ENCODE measurements at regions not wholly inside any gene's neighbourhood (a gene's known extent, or its start where the extent isn't known, plus 50 kb on each side); places are given as distances from the start of the nearest gene placed in this dataset.
"Not testable (repeated sequence)": the region's sequence is repeated elsewhere in the genome, so short reads cannot be mapped to it uniquely, and the experiment has no call there.

DNA sequence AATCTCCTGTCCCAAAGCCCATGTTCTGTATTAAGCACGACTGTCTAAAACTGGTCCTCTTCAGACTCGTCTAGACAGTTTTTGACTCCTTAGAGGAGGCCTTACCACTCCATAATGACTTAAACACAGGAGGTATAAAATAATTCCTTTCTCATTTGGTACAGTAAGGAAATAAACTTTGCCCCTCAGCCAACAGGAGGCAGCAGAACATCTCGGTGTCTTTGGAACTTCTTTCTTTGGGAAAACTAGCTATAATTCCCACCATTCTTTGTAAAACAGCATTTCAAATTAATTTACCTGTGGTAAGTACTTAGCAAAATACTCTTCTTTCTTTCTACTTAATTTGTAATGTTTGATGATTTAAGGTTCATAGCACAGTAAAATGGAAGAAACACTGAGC, 292.7 kb upstream of the G2E3 start:
- no peak for DNase-seq (ENCODE audit: low read depth)

DNA sequence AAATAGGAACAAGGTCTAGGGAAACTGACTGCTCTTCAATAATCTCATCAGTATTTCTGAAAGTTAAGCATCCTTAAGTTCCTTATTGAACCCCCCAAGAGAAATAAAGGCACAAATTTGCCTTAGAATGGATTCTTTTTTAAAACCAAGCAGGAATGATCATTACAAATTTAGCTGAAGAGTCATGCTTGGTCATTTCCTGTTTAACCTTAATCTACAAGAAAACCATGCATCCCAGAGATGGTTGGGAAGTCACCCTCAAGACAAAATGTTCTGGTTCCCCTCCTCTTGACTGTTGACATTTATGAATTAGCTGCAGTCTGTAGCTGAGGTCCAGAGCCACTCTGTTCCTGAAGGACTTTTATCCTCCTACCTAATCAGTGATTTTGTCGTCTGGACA, 291.8 kb upstream of the G2E3 start:
- no peak for DNase-seq (ENCODE audit: low read depth)

DNA sequence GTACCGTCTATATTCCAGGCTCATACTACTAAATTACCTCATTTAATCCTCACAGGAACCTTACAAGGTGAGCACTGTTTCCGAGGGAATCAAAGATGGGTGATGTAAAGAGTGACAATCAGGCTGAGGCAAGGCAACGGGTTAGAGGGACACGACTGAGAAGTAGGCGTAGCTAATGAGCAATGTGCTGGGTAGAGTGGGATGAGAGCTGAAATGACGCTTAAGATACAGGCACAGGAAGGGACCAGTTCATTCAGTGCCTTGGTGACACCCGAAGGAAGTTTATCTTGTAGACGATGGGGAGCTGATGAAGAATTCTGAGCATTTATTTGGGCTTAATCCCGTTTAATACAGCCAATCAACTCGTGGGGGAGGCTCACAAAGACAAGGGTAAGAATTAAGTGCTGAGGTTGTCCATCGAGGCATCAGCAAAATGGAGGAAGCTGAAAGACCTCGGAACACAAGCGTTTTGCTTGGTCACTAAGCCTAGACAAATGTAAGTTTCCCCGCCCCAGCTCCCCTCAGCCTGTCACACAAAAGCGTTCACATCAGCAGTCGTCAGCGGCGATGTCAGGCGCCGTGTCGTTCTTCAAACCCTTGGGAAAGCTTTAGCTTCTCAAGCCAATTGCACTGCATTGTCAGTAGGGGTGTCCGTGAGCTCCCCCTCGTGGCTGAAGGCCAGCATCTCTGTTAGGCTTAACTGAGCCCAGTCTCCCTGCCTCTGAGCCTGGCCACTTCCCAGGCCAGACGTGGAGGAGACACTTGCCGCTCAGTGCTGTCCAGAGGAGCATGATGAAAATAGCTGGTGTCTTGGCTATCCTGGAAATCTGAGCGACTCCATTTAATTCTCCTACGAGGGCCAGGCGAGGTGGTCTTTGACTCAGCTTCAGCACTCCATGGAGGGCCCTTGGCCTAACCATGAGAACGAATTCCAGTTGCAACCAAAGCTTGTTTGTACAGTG, 288.5 kb upstream of the G2E3 start:
- peak; percentile 70 for DNase-seq (ENCODE audit: low read depth)

DNA sequence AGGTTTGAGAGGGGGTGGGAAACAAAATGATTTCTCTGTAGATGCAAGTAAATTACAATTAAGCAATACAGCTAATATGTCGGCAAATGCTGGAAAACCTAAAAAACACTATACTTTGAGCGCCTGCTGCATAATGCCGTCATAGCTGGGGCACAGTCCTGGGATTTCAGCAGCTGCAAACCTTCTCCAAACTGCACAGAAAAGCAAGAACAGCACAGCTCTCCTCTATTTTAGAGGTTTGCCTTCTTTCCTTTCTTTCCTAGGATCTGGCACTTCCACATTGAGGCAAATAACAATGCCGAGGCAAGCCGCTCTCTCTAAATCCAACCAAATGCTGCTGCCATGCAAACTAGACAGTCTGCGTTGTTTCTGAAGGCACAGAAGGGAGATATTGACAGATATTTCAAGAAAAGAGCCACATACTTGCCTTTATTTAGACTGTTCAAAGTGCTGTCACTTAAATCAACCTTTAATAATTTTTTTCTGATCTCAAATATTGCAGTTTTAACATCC, 287.1 kb upstream of the G2E3 start:
- no peak for DNase-seq (ENCODE audit: low read depth)

DNA sequence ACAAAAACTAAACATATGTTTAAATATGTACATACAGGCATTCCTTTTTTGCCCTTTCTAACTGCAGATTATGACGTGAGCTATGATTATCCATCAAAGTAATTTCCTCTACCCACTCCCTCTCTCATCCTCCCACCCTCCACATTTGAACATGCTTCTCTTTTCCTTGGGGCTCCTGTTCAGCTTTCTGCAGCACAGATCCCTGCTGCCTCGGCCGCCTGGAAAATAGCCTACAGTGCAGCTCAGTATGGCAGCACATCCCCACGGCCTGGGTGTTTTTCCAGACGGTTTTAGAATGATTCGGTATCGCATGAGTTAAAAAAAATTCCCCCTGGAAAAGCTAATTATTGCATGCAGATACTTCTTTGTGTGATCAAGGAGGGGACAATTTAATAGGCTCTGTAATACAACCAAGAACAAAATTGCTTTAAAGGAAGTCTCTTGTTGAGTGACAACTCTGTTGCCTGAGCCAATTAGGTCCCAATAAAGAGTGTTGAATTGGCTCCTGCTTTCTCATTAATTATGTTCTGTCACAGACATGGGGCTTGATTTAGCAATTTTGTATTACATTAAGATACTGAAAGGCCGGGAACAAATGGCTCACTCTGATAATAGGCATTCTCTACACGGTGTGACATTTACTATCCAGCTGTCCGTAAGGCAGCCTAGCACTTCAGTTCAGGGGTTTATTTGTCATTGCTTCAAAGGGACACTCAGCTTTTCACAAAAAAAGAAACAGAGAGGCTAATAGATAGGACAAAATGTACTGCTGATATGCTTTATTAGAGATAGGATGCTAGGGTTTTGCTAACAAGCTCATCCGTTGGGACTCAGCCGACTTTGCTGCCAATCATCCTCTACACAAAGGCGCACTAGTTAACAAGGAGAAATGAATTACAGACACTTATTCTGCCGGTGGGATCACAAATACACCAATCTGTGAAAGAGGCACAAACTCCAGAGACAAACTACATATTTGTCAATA, 285.8 kb upstream of the G2E3 start:
- DNase-seq (ENCODE audit: low read depth) = no peak

DNA sequence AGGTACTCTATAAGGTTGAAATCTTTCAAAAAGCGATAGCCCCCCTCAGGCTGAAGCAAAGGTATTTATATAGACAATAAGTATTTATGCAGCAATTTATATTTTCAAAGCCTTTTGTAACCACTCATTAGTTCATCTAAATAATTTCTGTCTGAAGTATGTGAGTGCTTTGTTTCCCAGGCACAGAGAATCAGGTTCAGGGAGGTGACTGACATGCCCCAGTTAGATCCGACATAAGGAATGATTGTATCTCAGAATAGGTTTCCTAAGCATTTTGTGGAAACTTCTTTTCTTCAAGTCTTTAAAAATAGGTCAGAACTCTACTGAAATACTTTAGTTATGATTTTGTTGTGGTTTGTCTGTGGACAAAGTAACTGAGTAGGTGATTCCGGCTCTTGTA, 283.4 kb upstream of the G2E3 start:
- no peak for DNase-seq (ENCODE audit: low read depth)

DNA sequence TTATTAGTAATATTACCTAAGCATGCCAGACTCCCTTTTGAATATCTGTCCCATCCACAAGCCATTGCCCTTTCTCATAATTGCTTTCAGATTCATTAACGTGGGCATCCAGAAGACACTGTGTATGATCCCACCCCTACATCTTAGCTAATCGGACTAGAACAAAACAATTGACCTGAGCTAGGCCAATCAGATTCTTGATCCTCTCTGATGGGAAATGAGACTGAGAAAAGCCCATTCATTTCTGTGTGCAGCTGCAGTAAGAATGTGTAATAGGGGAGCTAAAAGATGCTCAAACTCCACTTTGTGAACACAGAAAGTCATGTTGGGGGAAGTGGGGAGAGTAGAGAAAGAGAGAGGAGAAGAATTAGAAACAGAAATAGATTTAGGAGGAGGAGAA, 281.7 kb upstream of the G2E3 start:
- DNase-seq (ENCODE audit: low read depth) = no peak

DNA sequence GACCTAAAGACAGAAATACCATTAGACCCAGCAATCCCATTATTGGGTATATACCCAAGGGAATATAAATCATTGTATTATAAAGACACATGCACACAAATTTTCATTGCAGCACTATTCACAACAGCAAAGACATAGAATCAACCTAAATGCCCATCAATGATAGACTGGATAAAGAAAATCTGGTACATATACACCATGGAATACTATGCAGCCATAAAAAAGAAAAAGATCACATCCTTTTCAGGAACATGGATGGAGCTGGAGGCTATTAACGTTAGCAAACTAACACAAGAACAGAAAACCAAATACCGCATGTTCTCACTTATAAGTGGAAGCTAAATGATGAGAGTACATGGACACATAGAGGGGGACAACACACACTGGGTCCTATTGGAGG, 280.1 kb upstream of the G2E3 start:
- DNase-seq (ENCODE audit: low read depth) = not testable (repeated sequence)

DNA sequence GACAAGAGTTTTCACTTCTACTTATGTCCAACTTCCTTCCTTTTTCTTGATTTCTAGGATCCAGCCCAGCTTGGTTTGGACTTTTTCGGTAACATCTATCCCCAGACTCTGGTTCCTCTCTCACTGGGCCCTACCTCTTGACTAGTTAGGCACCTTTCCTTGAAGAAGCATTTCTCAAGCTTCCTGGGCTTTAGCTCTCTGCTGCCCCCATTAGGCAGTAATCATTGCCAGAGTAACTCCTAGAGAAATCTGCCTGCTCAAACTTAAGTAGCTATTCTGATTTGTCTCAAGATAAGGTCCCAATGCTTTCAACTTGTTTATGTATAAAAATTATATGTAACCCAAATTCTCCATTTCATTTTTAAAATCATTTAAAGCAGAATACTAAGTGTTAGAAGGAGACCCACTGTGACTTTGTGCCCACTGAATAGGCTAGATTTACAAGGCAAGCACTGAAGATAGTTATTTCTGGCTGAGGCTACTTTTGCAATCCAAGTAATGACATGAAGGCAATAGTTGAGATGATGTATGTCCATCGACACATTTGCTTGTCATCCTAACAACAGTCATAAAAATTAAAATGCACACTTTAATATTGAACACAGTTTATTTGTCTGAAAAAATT, 275.0 kb upstream of the G2E3 start:
- DNase-seq (ENCODE audit: low read depth) = peak; percentile 27

DNA sequence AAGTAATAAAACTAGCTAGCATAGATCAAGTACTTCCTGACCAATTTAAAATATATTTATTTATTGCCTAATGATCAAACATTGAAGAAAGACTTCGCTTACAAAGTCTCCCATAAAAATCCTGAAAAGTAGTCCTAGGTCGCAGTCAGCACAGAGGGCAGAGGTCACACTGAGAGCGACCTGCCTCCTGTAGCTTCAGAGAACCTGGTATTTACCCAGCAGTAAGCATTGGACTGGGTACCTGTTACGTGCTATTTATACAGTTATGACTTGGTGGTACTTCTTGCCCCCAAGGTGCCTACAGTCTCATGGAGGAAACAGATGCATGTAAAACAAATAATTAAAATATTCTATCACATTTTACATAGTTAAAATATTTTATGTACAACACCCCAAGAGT, 274.1 kb upstream of the G2E3 start:
- DNase-seq (ENCODE audit: low read depth) = no peak

DNA sequence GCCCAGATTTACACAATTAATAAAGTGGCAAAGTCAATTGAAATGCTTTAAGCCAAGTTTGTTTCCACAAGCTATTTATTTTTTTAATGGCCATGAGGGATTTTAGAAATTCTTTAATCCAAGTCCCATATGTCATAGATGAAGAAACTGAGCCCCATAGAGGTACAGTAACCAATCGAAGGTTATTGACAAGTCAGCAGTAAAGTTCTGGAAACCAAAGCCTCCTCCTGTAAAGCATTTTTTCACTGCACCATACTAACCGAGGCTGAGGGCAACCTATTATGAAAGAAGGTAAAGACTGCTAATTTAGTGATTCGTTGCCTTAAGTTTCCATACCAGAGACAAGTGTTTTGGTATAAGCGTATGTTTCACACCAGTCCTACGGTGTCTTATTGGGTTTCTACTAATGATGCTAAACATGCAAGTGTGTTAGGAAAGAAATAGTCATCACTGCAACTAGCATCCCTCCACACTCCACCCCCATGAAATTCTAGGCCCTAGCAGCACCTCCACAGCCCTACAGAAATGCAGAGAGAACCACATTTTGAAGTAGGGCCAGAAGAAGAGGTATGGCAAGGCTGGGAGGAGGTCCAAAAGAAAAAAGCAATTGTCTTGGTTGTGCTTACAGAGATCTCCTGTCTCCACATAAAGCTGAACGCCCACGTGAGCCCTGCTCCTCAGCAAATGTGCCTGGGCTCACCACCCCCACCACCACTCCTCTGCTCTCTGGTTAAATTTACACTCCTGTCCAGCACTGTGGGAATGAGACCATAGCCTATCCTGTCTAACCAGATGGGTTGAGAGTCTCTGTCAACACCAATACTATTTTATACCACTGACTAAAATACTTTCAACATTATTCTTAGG, 271.1 kb upstream of the G2E3 start:
- no peak for DNase-seq (ENCODE audit: low read depth)

DNA sequence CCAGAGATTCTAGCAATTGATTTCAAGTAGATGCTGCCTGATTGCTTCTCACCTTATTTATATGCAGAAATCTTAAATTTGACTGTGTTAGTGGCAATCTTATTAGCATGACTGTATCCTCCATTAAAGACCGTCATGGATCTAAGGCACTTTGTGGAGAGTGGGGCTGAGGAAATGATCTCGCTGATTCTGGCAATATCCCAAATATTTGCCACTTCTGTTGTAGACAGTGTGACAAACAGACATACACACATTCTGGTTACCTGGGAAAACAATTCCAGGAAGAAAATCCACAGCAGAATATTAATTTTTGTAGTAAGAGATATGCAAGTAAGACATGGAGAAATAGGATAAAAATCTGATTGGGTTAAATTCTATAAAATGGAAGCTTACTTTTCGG, 269.0 kb upstream of the G2E3 start:
- DNase-seq (ENCODE audit: low read depth) = no peak

DNA sequence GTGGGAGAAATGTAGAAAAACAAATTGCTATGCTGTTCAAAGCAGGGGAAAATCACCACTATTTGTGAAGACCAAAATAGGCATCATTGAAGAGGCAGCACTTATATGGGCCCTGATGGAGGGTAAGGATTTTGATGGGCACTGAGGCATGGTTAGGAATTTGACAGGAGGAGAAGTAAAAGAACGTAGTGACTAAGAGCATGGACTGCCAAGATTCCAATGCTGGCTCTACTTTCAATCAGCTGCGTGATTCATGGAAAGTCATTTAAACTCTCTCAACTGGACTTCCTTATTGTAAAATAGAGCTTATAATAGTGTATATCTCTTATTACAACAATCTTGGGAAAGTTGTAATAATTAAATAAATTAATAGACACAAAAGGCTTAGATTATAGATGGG, 267.7 kb upstream of the G2E3 start:
- peak; percentile 18 for DNase-seq (ENCODE audit: low read depth)

DNA sequence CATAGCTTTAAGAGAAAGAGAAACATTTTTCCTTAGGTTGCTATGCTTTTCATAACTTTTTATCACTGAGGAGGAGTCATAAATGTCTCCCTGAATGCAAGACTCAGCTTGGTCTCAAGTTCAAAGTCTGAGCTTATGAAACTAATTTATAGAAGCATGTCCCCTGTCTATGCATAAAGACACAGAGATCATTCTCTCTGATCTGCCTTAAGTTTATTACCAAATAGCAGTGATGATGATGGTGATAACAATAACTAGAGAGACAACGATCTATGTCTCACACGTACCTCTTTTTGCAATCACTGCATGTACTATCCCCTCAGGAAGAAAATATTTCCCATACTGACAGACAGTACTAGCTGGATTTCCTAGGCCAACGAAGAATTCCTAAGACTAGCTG, 266.4 kb upstream of the G2E3 start:
- DNase-seq (ENCODE audit: low read depth) = no peak

DNA sequence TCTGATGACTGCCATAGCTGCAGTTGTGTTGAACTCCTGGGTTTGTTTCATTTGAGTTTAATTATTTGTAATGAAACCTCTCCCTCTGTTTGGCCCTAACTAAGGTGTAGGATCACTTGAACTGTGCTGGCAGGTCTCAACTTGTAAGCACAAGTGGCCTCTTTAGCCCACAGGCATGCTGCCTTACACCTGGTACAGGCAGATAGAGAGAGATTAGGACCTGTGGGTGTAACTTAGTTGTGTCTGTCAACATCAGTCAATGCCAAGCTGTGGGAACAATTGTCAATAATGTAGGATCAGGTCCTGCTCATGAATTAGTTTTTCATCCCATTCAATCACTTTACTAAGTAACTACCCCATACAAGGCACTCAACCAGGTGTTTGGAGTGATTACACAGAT, 263.0 kb upstream of the G2E3 start:
- DNase-seq (ENCODE audit: low read depth) = no peak

DNA sequence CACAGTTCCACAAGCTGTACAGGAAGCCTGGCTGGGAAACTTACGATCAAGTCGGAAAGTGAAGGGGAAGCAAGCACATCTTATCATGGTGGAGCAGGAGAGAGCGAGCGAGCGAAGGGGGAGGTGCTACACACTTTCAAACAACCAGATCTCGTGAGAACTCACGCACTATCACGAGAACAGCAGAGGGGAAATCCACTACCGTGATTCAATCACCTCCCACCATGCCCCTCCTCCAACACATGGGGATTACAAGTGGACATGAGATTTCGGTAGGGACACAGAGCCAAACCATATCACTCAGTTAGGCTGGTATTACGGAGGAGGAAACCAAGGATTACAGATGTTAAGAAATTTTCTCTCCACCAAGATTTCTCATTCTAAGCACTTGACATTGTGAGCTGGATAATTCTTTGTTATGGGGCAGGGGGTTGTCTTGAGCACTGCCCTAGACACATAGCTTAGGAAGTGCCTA, 262.0 kb upstream of the G2E3 start:
- DNase-seq (ENCODE audit: low read depth) = no peak

DNA sequence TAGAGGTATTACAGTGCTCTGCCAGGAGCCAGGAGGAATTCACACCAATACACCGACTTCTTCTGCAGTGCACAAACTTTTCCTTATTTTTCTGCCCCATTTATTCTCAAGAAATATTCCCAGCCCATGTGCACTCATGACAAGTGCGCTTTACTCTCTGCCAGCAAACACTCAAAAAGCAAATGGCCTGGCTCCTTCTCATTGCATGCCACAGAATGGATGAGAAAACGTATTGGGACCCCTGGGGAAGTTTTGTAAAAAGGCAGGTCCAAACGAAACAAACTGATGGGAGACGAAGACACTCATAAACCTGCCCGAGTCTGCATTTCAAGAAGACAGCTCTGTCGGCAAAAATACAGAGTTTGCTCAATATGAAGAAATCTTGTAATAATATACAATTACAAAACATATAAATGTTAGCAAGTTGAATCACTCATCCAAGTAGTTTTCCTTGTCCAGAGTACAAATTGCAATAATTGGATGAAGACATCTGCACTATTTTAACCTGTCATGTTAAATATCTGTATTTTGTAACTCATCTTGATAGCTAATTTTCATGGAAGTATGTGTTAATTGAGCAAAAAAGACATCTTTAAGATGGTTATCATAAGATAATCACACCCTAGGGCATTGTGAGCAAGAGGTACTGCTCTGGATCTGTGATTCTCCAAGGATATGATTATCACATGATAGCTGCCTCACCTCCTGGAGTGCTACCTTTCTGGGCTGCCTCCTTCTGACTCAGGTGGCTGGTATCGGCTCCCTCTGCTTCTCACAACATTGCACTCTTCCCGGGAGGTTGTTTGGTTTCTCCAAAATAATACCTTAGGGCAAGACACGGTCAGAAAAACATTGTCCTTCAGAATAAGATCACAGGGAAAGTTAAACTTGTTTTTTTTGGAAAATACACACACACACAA, 260.8 kb upstream of the G2E3 start:
- no peak for DNase-seq (ENCODE audit: low read depth)

DNA sequence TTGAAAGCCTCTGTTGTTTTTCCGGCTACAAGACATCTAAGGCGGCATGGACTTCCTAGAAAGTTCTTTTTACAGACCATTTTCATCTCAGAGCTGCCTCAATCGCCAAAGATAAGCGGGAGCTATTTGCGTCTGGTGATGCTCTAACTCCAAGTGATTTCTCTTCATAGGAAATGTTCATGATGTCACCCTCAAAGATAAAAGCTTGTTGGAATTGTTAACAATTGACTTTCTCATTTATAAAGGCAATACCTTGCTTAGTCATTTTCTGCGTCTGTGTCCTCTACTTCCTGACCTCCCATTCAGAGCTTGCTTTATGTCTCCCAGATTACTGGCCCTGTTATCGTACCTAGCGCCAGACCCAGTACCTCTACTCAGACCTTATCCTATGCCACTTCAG, 259.0 kb upstream of the G2E3 start:
- no peak for DNase-seq (ENCODE audit: low read depth)

DNA sequence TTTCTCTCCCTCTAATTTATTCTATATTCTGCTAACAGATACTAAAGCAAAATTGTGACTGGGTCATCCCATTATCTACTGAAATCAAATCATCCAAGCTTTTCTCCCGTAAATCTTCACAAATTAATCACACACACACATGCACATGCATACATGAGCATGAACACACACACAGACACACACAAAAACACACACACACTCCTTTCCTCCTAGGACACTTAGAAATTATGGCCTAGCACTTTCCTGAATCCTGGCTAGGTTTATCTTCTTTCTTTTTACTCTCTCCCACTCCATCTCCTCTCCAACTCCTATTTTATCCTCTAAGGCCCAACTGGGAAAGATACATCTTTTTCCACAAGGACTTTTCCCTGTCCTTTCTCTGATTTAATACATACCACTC, 255.6 kb upstream of the G2E3 start:
- DNase-seq (ENCODE audit: low read depth) = no peak

DNA sequence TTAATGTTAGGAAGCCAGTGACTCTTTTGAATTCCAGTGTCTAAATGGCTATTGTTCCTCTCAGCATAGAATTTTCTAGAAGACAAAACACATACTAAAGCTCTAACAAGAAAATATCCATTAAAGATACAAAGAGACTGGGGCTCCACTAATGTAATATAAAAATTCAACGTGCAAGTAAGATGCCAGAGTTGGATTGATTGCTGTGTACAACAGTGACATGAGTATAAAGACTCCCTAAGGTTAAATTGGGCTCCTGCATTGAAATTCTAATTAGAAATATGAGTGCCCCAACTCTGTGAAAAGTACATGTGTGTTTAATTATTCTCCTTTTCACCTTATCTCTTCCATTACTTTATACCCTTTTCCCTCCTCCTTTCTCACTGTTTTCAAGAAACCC, 253.6 kb upstream of the G2E3 start:
- no peak for DNase-seq (ENCODE audit: low read depth)

Data from fibroblast of the conjunctiva (primary cell).